ENCODE measurements at regions not wholly inside any gene's neighbourhood (a gene's known extent, or its start where the extent isn't known, plus 50 kb on each side); places are given as distances from the start of the nearest gene placed in this dataset.

DNA sequence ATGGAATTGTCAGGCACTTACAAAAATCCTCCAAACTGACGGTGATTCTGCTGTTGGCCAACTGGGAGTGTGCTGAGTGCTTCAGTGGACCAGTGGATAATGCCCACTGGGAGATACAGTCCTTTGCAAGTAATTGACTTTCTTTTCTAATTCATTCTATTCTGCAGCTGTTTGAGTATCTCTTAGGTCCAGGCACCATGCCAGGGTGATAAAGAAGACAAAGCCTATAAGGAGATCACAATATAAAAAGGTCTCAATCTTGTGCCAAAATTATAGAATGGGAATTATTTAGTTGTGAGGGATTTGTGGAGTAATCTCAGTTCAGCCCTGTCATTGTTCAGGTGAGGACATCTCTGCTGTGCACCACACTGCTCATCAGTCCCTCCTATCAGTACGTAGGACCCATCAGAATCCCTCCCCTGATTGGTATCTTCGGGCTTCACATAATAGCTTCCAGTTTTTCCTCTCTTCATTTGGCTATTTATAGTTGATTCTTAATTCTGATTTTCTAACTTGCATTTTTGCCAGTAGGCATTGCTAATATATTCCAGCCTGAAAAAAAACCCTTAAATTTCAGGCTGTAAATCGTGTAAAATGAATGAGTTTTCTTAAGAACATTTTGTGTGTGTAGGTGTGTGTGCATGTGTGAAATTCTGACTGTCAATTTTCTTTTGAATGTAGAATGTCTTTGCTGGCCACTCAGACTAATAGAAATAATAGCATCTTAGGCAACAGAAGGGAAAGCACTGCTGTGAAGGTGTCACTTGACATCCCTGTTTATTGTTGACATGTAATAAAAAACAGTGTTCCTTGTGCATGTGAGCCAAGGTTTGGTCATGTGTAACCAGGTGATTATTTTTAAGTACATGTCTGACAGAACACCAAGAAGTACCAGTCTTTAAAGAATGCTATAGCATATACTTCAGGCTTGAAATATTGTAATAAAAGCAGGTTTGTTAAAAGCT is 457.6 kb upstream of the RGS6 start:
- DNase-seq, result no peak
- intact Hi-C loops (cut with DNase I), result no loop called here
- Histone ChIP-seq H3K4me3 (no peak overlapping the region), H3K36me3 (no peaks in the 10 kb centered on the region), H3K9me3 (no peaks in the 10 kb centered on the region), H3K27me3 (no peaks in the 10 kb centered on the region), H3K4me1 (no peaks in the 10 kb centered on the region), H3K27ac (no peak overlapping the region), H3K9ac (ENCODE audit: low read depth in 2 of 2, low read length in 2 of 2) (no peak overlapping the region)
- TF ChIP-seq CTCF (IDR thresholded peaks at IDR 0.05), result no peak

- intact Hi-C loops (cut with DNase I), result no loop called here
- Histone ChIP-seq H3K9ac (ENCODE audit: low read depth in 2 of 2, low read length in 2 of 2) (no peak overlapping the region), H3K27me3 (no peaks in the 10 kb centered on the region), H3K36me3 (no peaks in the 10 kb centered on the region), H3K4me3 (no peak overlapping the region), H3K27ac (no peak overlapping the region), H3K4me1 (no peaks in the 10 kb centered on the region), H3K9me3 (no peaks in the 10 kb centered on the region)
- TF ChIP-seq CTCF (IDR thresholded peaks at IDR 0.05), result no peak
- DNase-seq, result no peak
Measured at GRCh38 chr14:71475916-71476315, 456.3 kb upstream of the RGS6 start.

GRCh38 chr14:71478542-71478941 is 453.7 kb upstream of the RGS6 start:
- no peak for TF ChIP-seq CTCF (IDR thresholded peaks at IDR 0.05)
- Histone ChIP-seq H3K9ac (ENCODE audit: low read depth in 2 of 2, low read length in 2 of 2) (no peak overlapping the region), H3K4me1 (no peaks in the 10 kb centered on the region), H3K27me3 (no peaks in the 10 kb centered on the region), H3K27ac (no peak overlapping the region), H3K9me3 (no peaks in the 10 kb centered on the region), H3K36me3 (no peaks in the 10 kb centered on the region), H3K4me3 (no peak overlapping the region)
- DNase-seq, result no peak
- intact Hi-C loops (cut with DNase I), result no loop called here

- no peak overlapping the region for H3K4me3 ChIP-seq
- no peak overlapping the region for H3K9ac ChIP-seq (ENCODE audit: low read depth in 2 of 2, low read length in 2 of 2)
- no peak for DNase-seq
- H3K9me3 ChIP-seq, result no peaks in the 10 kb centered on the region
- H3K27ac ChIP-seq, result no peak overlapping the region
- TF ChIP-seq CTCF (IDR thresholded peaks at IDR 0.05), result no peak
- no peaks in the 10 kb centered on the region for H3K27me3 ChIP-seq
- intact Hi-C loops (cut with DNase I), result no loop called here
- no peaks in the 10 kb centered on the region for H3K36me3 ChIP-seq
- no peaks in the 10 kb centered on the region for H3K4me1 ChIP-seq
Measured at GRCh38 chr14:71481021-71481654, 451.1 kb upstream of the RGS6 start.

GRCh38 chr14:71482671-71483070 is 449.6 kb upstream of the RGS6 start:
- no peaks in the 10 kb centered on the region for H3K27me3 ChIP-seq
- no peak for TF ChIP-seq CTCF (IDR thresholded peaks at IDR 0.05)
- no peak overlapping the region for H3K4me3 ChIP-seq
- H3K36me3 ChIP-seq, result no peaks in the 10 kb centered on the region
- no peak for DNase-seq
- no peaks in the 10 kb centered on the region for H3K9me3 ChIP-seq
- intact Hi-C loops (cut with DNase I), result no loop called here
- no peak overlapping the region for H3K27ac ChIP-seq
- H3K9ac ChIP-seq (ENCODE audit: low read depth in 2 of 2, low read length in 2 of 2), result no peak overlapping the region
- H3K4me1 ChIP-seq, result no peaks in the 10 kb centered on the region

Measured in colonic mucosa (tissue), 4 donors.